ENCODE measurements at regions not wholly inside any gene's neighbourhood (a gene's known extent, or its start where the extent isn't known, plus 50 kb on each side); places are given as distances from the start of the nearest gene placed in this dataset.

DNA sequence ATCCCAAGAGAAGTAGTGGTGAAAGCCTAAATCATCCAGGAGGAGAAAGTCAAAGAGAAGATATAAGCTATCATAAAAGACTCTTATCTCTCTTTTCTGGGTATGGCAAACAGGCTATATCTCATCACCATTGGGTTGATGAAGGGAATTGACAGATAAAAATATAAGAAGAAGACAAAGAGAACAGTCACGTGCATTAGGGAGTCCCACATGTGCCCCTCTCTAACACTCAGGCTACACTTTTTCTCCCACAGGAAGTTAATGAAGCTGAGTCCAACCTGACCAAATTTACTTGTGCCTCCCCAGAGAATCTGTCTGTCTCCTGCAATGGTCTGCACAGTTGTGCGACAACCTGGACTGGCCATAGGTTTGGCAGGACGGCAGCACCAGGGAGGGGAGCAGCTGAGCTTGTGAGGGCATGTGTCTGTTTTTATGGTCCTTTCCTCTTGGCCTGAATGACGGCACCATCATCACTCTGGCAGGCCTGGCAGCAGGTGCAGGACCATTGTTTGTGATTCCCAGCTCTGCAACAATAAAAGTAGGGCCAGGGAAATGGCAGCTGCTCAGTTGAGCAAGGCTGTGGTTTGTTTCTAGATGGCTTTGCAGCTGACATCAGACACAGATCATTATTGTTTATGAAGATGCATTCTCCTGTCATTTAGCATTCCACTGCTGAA lies 144.5 kb upstream of the MCHR2 start:
- no peak overlapping the region for H3K4me3 ChIP-seq
- TF ChIP-seq, protein P1, sequence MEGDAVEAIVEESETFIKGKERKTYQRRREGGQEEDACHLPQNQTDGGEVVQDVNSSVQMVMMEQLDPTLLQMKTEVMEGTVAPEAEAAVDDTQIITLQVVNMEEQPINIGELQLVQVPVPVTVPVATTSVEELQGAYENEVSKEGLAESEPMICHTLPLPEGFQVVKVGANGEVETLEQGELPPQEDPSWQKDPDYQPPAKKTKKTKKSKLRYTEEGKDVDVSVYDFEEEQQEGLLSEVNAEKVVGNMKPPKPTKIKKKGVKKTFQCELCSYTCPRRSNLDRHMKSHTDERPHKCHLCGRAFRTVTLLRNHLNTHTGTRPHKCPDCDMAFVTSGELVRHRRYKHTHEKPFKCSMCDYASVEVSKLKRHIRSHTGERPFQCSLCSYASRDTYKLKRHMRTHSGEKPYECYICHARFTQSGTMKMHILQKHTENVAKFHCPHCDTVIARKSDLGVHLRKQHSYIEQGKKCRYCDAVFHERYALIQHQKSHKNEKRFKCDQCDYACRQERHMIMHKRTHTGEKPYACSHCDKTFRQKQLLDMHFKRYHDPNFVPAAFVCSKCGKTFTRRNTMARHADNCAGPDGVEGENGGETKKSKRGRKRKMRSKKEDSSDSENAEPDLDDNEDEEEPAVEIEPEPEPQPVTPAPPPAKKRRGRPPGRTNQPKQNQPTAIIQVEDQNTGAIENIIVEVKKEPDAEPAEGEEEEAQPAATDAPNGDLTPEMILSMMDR (IDR thresholded peaks at IDR 0.05): no peak
- no peak for DNase-seq (ENCODE audit: low spot score)
- H3K27ac ChIP-seq: no peak overlapping the region

DNA sequence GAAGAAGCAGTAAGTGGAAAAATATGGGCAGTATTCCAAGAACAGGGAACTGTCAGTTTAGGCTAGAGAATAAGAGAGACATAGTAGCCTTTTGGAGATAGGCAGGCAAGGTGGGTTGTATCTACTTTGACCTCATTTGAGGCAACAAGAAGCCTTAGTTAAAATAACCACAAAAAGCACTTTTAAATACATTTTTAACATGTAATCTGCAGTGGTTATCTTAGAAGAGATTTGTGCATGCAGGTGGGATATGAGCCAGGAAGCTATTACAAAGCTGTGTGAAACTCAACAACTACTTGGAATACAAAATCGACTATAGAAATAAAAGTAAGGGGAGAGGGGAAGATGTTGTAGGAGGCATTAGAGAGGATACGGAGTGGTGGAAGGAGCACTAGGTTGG lies 143.7 kb upstream of the MCHR2 start:
- Histone ChIP-seq H3K27ac (no peak overlapping the region), H3K4me3 (no peak overlapping the region)
- TF ChIP-seq, protein P1 (IDR thresholded peaks at IDR 0.05): no peak
- DNase-seq (ENCODE audit: low spot score): no peak

DNA sequence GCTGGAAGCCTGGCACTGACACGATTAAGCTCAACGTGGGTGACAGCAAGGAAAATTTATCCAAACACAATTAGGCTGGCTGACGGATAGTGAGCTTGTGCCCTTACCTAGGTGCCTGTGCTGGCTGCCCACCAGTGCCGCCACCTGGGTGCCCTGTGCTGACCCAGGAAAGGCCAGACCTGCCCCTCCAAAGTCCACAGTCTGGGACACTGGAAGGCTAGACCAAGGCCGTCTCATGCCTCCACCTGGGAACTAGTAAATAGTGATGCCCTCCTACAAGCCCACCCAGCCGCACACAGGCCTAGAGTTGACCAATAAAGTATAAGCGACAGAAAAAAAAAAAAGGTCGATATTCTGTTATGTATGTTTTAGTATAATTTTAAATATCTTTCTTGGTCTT lies 142.6 kb upstream of the MCHR2 start:
- no peak for DNase-seq (ENCODE audit: low spot score)
- no peak overlapping the region for H3K27ac ChIP-seq
- H3K4me3 ChIP-seq: no peak overlapping the region
- TF ChIP-seq, protein P1 (IDR thresholded peaks at IDR 0.05): no peak

DNA sequence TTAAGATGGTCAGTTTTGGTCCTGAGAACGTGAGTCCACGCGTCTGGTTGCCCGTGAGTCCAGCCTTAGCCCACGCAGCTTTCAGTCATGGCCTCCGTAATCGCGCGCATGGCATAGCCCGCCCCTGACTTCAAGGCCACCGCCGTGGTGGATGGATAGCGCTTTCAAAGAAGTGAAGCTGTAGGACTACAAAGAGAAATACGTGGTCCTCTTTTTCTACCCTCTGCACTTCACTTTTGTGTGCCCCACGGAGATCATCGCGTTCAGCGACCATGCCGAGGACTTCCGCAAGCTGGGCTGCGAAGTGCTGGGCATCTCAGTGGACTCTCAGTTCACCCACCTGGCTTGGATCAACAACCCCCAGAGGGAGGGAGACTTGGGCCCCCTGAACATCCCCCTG lies 142.0 kb upstream of the MCHR2 start:
- no peak for DNase-seq (ENCODE audit: low spot score)
- TF ChIP-seq, protein P1 (IDR thresholded peaks at IDR 0.05): no peak
- Histone ChIP-seq H3K4me3 (no peak overlapping the region), H3K27ac (no peak overlapping the region)

DNA sequence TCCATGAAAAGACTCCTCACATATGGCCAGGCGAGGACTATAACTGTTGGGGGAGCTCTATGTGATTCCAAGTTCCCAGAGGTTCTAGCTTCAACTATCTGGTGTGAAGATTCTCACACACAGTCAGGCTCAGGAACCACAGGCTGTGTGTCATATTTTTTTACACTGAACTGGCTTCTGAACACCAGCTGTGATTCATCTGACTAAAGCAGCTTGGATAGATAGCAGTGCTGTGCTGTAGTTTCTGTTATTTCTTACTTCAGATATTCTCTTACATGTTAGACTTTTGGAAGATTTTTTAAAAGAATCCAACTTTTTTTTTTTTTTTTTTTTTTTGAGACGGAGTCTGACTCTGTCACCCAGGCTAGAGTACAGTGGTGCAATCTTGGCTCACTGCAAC lies 140.7 kb upstream of the MCHR2 start:
- Histone ChIP-seq H3K4me3 (no peak overlapping the region), H3K27ac (no peak overlapping the region)
- TF ChIP-seq, protein P1 (IDR thresholded peaks at IDR 0.05): no peak
- no peak for DNase-seq (ENCODE audit: low spot score)

DNA sequence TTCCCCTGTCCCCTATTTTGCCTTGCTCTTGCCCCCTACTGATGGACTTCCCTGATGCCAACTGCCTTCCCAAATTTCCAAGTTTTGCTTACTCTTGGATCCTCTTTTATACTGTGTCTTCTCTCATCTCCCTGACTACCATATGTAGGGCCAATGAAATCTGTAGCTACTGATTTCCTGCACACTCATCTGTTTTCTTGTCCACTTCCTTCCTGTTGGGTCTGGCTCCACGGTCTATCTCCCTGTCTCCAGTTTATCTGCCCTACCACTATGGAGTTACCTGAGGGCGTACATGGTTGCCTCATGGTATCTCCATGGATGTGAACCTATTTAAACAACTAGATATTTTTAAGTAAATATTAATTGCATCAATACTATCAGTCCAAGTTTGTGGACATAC lies 140.3 kb upstream of the MCHR2 start:
- Histone ChIP-seq H3K27ac (no peak overlapping the region), H3K4me3 (no peak overlapping the region)
- no peak for DNase-seq (ENCODE audit: low spot score)
- TF ChIP-seq, protein P1 (IDR thresholded peaks at IDR 0.05): no peak

DNA sequence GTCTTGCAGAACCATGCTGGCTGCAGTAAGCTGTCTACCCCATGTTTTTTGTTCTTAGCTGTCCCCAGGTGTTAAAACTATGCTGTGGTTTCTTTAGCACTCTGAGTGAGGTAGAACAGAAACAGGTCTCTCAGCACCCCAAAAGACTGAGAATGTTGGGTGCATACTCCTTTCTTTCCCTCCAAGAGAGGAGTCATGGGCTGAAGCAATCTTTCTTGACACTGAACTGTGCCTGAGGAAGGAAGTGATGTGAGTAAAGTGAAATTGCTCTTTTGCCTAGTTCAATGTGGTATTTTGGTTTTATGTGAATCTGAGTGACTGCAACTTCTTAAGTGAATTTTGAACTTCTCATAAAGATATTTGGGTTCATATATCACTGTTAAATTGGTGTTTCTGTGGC lies 138.0 kb upstream of the MCHR2 start:
- TF ChIP-seq, protein P1 (IDR thresholded peaks at IDR 0.05): no peak
- DNase-seq (ENCODE audit: low spot score): no peak
- H3K4me3 ChIP-seq: no peak overlapping the region

More for the DNA sequence above, 138.0 kb upstream of the MCHR2 start:
- no peak overlapping the region for H3K27ac ChIP-seq

Measured in coronary artery (tissue), 2 donors.